HG02981 (cell line): ENCODE measurements at regions not wholly inside any gene's neighbourhood (a gene's known extent, or its start where the extent isn't known, plus 50 kb on each side); places are given as distances from the start of the nearest gene placed in this dataset.
"Not testable (repeated sequence)": the region's sequence is repeated elsewhere in the genome, so short reads cannot be mapped to it uniquely, and the experiment has no call there.

Source experiments
- ATAC-seq: cut with Tn5 transposase; IDR thresholded peaks from one replicate; pipeline ENCODE4 v1.9.1; 2021; ENCODE audit warnings: mild to moderate bottlenecking, moderate library complexity; ENCODE audit not compliant: unreplicated experiment

- ATAC-seq, result not testable (repeated sequence)
Measured at GRCh38 chrX:150232222-150232621, 130.9 kb upstream of the MAMLD1 start.

- ATAC-seq, result no peak
Measured at GRCh38 chrX:150234126-150234525, 129.0 kb upstream of the MAMLD1 start.

GRCh38 chrX:150236327-150236726 is 126.8 kb upstream of the MAMLD1 start:
- ATAC-seq, result no peak

- ATAC-seq, result no peak
Measured at GRCh38 chrX:150238632-150239382, 124.3 kb upstream of the MAMLD1 start.

- ATAC-seq, result no peak
Measured at GRCh38 chrX:150239946-150240642, 123.0 kb upstream of the MAMLD1 start.

GRCh38 chrX:150240643-150240970 is 122.5 kb upstream of the MAMLD1 start:
- ATAC-seq, result no peak

GRCh38 chrX:150253959-150254620 is 109.0 kb upstream of the MAMLD1 start:
- ATAC-seq, result no peak

GRCh38 chrX:150254909-150255308 is 108.2 kb upstream of the MAMLD1 start:
- ATAC-seq, result no peak

GRCh38 chrX:150255441-150256296 is 107.4 kb upstream of the MAMLD1 start:
- no peak for ATAC-seq

GRCh38 chrX:150256297-150256650 is 106.8 kb upstream of the MAMLD1 start:
- no peak for ATAC-seq

- no peak for ATAC-seq
Measured at GRCh38 chrX:150257353-150258175, 105.6 kb upstream of the MAMLD1 start.

- ATAC-seq, result no peak
Measured at GRCh38 chrX:150258176-150258425, 105.0 kb upstream of the MAMLD1 start.

GRCh38 chrX:150258463-150259430 is 104.4 kb upstream of the MAMLD1 start:
- ATAC-seq, result no peak

- ATAC-seq, result no peak
Measured at GRCh38 chrX:150262456-150262855, 100.7 kb upstream of the MAMLD1 start.

- ATAC-seq, result no peak
Measured at GRCh38 chrX:150268839-150269355, 94.2 kb upstream of the MAMLD1 start.

GRCh38 chrX:150269605-150270254 is 93.4 kb upstream of the MAMLD1 start:
- no peak for ATAC-seq

GRCh38 chrX:150270622-150271021 is 92.5 kb upstream of the MAMLD1 start:
- ATAC-seq, result no peak

GRCh38 chrX:150273575-150274294 is 89.4 kb upstream of the MAMLD1 start:
- ATAC-seq, result not testable (repeated sequence)
